Breast epithelium (tissue), 3 donors: ENCODE measurements at regions not wholly inside any gene's neighbourhood (a gene's known extent, or its start where the extent isn't known, plus 50 kb on each side); places are given as distances from the start of the nearest gene placed in this dataset.

Experiments used
- POLR2A ChIP-seq: fragments of 450-650 bp; IDR thresholded peaks from one replicate; pipeline ENCODE4 v1.6.1; 2016; ENCODE audit warnings: antibody characterized with exemption, mild to moderate bottlenecking, moderate library complexity
- TF ChIP-seq, protein P1 (sequence below), 3 donors: fragments of 450-650 bp; IDR thresholded peaks; one replicate each; pipeline ENCODE4 v1.5.1; 2016 to 2017; ENCODE audit warnings: antibody characterized with exemption in 3 of 3, mild to moderate bottlenecking in 3 of 3, moderate library complexity in 3 of 3

DNA sequence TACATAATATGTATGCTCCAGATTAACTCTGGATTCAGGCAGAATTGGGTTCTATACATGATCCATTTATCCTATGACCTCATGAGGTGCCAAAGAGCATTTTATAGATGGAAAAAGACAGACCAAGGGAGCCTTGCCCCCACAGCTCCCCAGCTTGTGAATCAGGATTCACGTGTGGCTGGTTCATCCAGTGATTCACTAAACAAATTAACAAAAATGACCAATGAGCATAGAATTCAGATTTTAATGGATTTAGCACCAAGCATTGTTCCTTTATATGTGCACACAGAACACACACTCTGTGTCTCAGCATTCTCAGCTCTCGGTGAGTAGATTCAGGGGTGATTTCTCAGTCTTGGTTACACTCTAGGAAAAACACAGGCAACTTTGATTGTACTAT, 51.7 kb upstream of the BARHL2 start:
- TF ChIP-seq, protein P1, sequence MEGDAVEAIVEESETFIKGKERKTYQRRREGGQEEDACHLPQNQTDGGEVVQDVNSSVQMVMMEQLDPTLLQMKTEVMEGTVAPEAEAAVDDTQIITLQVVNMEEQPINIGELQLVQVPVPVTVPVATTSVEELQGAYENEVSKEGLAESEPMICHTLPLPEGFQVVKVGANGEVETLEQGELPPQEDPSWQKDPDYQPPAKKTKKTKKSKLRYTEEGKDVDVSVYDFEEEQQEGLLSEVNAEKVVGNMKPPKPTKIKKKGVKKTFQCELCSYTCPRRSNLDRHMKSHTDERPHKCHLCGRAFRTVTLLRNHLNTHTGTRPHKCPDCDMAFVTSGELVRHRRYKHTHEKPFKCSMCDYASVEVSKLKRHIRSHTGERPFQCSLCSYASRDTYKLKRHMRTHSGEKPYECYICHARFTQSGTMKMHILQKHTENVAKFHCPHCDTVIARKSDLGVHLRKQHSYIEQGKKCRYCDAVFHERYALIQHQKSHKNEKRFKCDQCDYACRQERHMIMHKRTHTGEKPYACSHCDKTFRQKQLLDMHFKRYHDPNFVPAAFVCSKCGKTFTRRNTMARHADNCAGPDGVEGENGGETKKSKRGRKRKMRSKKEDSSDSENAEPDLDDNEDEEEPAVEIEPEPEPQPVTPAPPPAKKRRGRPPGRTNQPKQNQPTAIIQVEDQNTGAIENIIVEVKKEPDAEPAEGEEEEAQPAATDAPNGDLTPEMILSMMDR (IDR thresholded peaks at IDR 0.05) = no peak
- TF ChIP-seq POLR2A = no peak
